GM12873 (cell line): ENCODE measurements at regions not wholly inside any gene's neighbourhood (a gene's known extent, or its start where the extent isn't known, plus 50 kb on each side); places are given as distances from the start of the nearest gene placed in this dataset.

Experiments
- CTCF ChIP-seq: IDR thresholded peaks from 2 replicates; pipeline ENCODE4 v1.5.1; 2012; ENCODE audit warnings: low read depth, mild to moderate bottlenecking, moderate library complexity, low read length, control low read depth; ENCODE audit not compliant: insufficient read depth; ENCODE audit errors: missing control alignments

DNA sequence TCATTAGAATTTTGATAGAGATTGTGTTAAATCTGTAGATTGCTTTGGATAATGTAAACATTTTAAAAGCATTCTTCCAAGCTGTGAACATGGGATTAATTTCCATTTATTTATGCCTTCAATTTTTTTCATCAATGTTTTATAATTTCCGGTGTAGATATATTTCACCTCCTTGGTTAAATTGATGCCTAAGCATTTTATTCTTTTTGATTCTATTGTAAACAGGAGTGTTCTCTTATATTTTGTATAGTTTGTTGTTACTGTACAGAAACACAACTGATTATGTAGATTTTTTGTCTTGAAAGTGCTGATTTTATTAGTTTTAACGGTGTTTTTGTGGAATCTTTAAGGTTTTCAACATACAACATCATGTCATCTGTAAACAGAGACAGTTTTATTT, 355.0 kb downstream of the EDEM1 start:
- TF ChIP-seq CTCF: no peak

DNA sequence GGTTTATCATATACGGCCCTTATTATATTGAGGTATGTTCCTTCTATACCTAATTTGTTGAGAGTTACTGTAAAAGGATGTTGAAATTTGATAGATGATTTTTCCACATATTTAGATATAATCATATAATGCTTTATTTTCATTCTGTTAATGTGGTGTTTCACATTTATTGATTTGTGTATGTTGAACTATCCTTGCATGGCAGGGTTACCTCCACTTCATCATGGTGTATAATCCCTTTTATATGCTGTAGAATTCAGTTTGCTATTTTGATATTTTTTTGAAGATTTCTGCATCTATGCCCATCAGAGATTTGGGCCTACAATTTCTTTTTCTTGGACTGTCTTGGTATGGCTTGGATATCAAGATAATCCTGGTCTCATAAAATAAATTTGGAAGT, 355.5 kb downstream of the EDEM1 start:
- no peak for TF ChIP-seq CTCF

GRCh38 chr3:5545719-5546118, 358.2 kb downstream of the EDEM1 start:
- no peak for TF ChIP-seq CTCF

- no peak for TF ChIP-seq CTCF
Measured at GRCh38 chr3:5553203-5553602, 365.7 kb downstream of the EDEM1 start.

DNA sequence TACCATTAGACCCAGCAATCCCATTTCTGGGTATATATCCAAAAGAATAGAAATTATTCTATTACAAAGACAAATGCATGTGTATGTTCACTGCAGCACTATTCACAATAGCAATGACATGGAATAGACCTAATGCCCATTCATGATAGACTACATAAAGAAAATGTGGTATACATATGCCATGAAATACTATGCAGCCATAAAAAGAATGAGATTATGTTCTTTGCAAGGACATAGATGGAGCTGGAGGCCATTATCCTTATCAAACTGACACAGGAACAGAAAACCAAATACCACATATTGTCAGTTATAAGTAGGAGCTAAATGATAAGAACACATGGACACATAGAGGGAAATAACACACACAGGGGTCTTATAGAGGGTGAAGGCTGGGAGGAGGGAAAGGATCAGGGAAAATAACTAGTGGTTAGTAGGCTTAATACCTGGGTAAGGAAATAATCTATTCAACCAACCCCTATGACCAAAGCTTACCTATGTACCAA, 366.8 kb downstream of the EDEM1 start:
- no peak for TF ChIP-seq CTCF

GRCh38 chr3:5560199-5560598, 372.7 kb downstream of the EDEM1 start:
- no peak for TF ChIP-seq CTCF

- TF ChIP-seq CTCF: no peak
Measured at GRCh38 chr3:5563537-5564277, 376.2 kb downstream of the EDEM1 start.
